ENCODE measurements at regions not wholly inside any gene's neighbourhood (a gene's known extent, or its start where the extent isn't known, plus 50 kb on each side); places are given as distances from the start of the nearest gene placed in this dataset.

DNA sequence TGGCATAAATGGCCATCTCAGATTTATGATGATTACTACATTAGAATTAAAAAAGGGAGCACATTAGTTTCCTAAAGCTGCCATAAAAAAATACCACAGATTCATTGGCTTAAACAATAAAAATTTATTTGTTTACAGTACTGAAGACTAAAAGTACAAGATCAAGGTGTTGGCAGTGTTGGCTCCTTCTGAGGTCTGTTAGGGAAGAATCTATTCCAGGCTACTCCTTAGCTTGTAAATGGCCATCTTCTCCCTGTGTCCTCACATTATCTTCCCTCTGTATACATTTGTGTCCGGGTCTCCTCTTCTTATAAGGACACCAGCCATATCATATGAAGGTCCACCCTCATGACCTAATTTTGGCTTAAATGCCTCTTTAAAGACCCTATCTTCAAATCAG is 341.0 kb downstream of the SLC7A11 start:
- no peak overlapping the region for H4K91ac ChIP-seq (ENCODE audit: insufficient read depth, low read depth, low read length)
- no peak for DNase-seq
- dilution Hi-C loops (cut with HindIII; ENCODE audit: low sequenced_read_pairs, unreplicated experiment): no loop called here
- H3K4me2 ChIP-seq (ENCODE audit: low read depth, low read length): no peak overlapping the region
- H3K27ac ChIP-seq (ENCODE audit: insufficient read depth, low read length): no peak overlapping the region
- H3K27me3 ChIP-seq (ENCODE audit: control insufficient read depth, insufficient read depth, low read length): no peaks in the 10 kb centered on the region
- H3K14ac ChIP-seq (replicated peaks; ENCODE audit: low read depth, low read length): no peak overlapping the region
- no peak overlapping the region for H3K4ac ChIP-seq (ENCODE audit: low read depth, low read length)
- no peaks in the 10 kb centered on the region for H4K20me1 ChIP-seq (ENCODE audit: insufficient read depth, low read length)
- H3K9me1 ChIP-seq (ENCODE audit: insufficient read depth, low read length): no peaks in the 10 kb centered on the region
- no peak overlapping the region for H3K56ac ChIP-seq (ENCODE audit: extremely low read depth, insufficient read depth, low read length)
- H3K36me3 ChIP-seq (ENCODE audit: control insufficient read depth, insufficient read depth, low read length): no peaks in the 10 kb centered on the region
- no peak overlapping the region for H3K4me3 ChIP-seq (ENCODE audit: insufficient read depth, low read depth, low read length)
- no CpG with 5 or more reads among the region's 1 CpG for WGBS, 2 experiments (ENCODE audit: extremely low coverage in 2 of 2, insufficient read length in 1 of 2)
- POLR2A ChIA-PET (ENCODE audit: unreplicated experiment): no interaction called here
- CTCF ChIA-PET: no interaction called here
- in situ Hi-C loops (cut with MboI; ENCODE audit: low sequenced_read_pairs): no loop called here
- intact Hi-C loops (cut with micrococcal nuclease): no loop called here
- no peak overlapping the region for H2BK120ac ChIP-seq (ENCODE audit: low read depth, low read length)
- no peak overlapping the region for H3K23ac ChIP-seq (ENCODE audit: low read depth, low read length)
- no peak overlapping the region for H2AK9ac ChIP-seq (replicated peaks; ENCODE audit: low read depth, low read length, poor library complexity)
- no peak overlapping the region for H4K8ac ChIP-seq (ENCODE audit: low read depth in 2 of 2, low read length in 2 of 2)
- H2BK5ac ChIP-seq (ENCODE audit: low read depth, low read length, poor library complexity, severe bottlenecking): no peak overlapping the region
- H2BK15ac ChIP-seq (ENCODE audit: low read depth, low read length): no peak overlapping the region
- no peak for ATAC-seq (ENCODE audit: low read depth)
- H4K5ac ChIP-seq (ENCODE audit: low read depth, low read length): no peak overlapping the region
- TF ChIP-seq BHLHE40 (IDR thresholded peaks at IDR 0.05; ENCODE audit: low read depth, low read length): no peak
- TF ChIP-seq, protein P1, sequence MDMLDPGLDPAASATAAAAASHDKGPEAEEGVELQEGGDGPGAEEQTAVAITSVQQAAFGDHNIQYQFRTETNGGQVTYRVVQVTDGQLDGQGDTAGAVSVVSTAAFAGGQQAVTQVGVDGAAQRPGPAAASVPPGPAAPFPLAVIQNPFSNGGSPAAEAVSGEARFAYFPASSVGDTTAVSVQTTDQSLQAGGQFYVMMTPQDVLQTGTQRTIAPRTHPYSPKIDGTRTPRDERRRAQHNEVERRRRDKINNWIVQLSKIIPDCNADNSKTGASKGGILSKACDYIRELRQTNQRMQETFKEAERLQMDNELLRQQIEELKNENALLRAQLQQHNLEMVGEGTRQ (IDR thresholded peaks at IDR 0.05; ENCODE audit: low read depth, low read length): no peak
- TF ChIP-seq CHD1 (IDR thresholded peaks at IDR 0.05; ENCODE audit: low read depth, low read length): no peak
- TF ChIP-seq MAFK (IDR thresholded peaks at IDR 0.05; ENCODE audit: low read depth, low read length): no peak
- no peak for TF ChIP-seq FOS (IDR thresholded peaks at IDR 0.05; ENCODE audit: low read depth, low read length)
- TF ChIP-seq, protein P2, sequence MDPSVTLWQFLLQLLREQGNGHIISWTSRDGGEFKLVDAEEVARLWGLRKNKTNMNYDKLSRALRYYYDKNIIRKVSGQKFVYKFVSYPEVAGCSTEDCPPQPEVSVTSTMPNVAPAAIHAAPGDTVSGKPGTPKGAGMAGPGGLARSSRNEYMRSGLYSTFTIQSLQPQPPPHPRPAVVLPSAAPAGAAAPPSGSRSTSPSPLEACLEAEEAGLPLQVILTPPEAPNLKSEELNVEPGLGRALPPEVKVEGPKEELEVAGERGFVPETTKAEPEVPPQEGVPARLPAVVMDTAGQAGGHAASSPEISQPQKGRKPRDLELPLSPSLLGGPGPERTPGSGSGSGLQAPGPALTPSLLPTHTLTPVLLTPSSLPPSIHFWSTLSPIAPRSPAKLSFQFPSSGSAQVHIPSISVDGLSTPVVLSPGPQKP (IDR thresholded peaks at IDR 0.05; ENCODE audit: borderline replicate concordance, low read depth, low read length): no peak
- no peak for TF ChIP-seq MXI1 (IDR thresholded peaks at IDR 0.05; ENCODE audit: borderline replicate concordance, low read depth, low read length)
- TF ChIP-seq, protein P3, sequence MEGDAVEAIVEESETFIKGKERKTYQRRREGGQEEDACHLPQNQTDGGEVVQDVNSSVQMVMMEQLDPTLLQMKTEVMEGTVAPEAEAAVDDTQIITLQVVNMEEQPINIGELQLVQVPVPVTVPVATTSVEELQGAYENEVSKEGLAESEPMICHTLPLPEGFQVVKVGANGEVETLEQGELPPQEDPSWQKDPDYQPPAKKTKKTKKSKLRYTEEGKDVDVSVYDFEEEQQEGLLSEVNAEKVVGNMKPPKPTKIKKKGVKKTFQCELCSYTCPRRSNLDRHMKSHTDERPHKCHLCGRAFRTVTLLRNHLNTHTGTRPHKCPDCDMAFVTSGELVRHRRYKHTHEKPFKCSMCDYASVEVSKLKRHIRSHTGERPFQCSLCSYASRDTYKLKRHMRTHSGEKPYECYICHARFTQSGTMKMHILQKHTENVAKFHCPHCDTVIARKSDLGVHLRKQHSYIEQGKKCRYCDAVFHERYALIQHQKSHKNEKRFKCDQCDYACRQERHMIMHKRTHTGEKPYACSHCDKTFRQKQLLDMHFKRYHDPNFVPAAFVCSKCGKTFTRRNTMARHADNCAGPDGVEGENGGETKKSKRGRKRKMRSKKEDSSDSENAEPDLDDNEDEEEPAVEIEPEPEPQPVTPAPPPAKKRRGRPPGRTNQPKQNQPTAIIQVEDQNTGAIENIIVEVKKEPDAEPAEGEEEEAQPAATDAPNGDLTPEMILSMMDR (conservative IDR thresholded peaks at IDR 0.05; ENCODE audit: low read depth, low read length): no peak
- no peak for TF ChIP-seq CEBPB (IDR thresholded peaks at IDR 0.05; ENCODE audit: low read depth, low read length)
- H3K79me1 ChIP-seq (ENCODE audit: low read depth in 1 of 2, low read length in 2 of 2): no peaks in the 10 kb centered on the region
- no peak overlapping the region for H2BK20ac ChIP-seq (ENCODE audit: low read depth, low read length)
- no peaks in the 10 kb centered on the region for H3K4me1 ChIP-seq (ENCODE audit: control insufficient read depth, insufficient read depth, low read length)
- H2AK5ac ChIP-seq (ENCODE audit: low read depth, low read length): no peak overlapping the region
- no peak overlapping the region for H3K9ac ChIP-seq (ENCODE audit: low read depth, low read length)
- no peaks in the 10 kb centered on the region for H3K9me3 ChIP-seq (ENCODE audit: control insufficient read depth, insufficient read depth, low read length)
- no peak overlapping the region for H2AFZ ChIP-seq (replicated peaks; ENCODE audit: low read length, poor library complexity)
- no peak overlapping the region for H3K18ac ChIP-seq (ENCODE audit: low read depth, low read length)
- no TSS peak for BruUV-seq (replicated peaks)

All from IMR-90 (cell line).